ENCODE measurements at regions not wholly inside any gene's neighbourhood (a gene's known extent, or its start where the extent isn't known, plus 50 kb on each side); places are given as distances from the start of the nearest gene placed in this dataset.

DNA sequence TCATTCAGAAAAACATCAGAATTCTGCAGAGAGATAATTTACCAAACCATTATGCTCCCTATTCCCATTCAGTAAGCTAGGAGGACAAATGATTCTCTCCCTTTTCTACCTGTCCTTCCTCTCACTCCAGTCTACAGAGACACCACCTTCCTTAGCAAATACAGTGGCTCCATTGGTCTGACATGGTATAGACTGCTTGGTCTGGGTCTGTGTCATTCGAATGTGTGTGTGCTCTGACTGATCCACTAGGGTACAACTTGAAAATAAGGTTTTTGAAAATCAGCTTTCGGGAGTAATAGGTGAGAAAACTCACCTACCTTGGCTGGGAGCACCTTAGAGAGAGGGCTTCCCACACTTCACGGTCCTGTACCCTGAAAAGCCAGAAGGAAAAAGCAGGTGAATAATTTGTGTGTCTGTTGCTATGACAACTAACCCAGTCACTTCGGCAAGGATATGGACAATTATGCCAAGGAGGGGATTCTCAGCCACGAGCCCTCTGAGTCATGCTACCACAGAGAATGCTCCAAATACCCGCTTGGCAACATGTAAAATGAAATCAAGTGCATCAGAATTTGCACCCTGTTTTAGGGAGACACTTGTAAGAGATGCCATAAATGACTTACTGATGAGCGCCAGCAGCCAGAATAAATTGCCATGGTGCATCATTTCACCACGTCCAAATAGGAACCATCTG, 114.5 kb upstream of the PRKCQ start:
- no peak overlapping the region for H3K27ac ChIP-seq (ENCODE audit: extremely low read depth, low read depth, low read length)
- no peaks in the 10 kb centered on the region for H3K9me3 ChIP-seq (ENCODE audit: control insufficient read depth, insufficient read depth, low read depth, low read length)
- CTCF ChIA-PET: interaction anchor here (0.6 to 1.5 kb wide), 2 partner anchors 15 to 851 kb away, joined by 4 to 8 read pairs; no protein-coding TSS in a partner anchor
- TF ChIP-seq, protein P1, sequence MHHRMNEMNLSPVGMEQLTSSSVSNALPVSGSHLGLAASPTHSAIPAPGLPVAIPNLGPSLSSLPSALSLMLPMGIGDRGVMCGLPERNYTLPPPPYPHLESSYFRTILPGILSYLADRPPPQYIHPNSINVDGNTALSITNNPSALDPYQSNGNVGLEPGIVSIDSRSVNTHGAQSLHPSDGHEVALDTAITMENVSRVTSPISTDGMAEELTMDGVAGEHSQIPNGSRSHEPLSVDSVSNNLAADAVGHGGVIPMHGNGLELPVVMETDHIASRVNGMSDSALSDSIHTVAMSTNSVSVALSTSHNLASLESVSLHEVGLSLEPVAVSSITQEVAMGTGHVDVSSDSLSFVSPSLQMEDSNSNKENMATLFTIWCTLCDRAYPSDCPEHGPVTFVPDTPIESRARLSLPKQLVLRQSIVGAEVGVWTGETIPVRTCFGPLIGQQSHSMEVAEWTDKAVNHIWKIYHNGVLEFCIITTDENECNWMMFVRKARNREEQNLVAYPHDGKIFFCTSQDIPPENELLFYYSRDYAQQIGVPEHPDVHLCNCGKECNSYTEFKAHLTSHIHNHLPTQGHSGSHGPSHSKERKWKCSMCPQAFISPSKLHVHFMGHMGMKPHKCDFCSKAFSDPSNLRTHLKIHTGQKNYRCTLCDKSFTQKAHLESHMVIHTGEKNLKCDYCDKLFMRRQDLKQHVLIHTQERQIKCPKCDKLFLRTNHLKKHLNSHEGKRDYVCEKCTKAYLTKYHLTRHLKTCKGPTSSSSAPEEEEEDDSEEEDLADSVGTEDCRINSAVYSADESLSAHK (tag by site-specific recombination; IDR thresholded peaks at IDR 0.05): no peak
- no peak for TF ChIP-seq SALL2 (tag by site-specific recombination; IDR thresholded peaks at IDR 0.05; ENCODE audit: borderline replicate concordance)
- TF ChIP-seq KLF7 (tag by site-specific recombination; IDR thresholded peaks at IDR 0.05; ENCODE audit: borderline replicate concordance): no peak
- TF ChIP-seq, protein P2, sequence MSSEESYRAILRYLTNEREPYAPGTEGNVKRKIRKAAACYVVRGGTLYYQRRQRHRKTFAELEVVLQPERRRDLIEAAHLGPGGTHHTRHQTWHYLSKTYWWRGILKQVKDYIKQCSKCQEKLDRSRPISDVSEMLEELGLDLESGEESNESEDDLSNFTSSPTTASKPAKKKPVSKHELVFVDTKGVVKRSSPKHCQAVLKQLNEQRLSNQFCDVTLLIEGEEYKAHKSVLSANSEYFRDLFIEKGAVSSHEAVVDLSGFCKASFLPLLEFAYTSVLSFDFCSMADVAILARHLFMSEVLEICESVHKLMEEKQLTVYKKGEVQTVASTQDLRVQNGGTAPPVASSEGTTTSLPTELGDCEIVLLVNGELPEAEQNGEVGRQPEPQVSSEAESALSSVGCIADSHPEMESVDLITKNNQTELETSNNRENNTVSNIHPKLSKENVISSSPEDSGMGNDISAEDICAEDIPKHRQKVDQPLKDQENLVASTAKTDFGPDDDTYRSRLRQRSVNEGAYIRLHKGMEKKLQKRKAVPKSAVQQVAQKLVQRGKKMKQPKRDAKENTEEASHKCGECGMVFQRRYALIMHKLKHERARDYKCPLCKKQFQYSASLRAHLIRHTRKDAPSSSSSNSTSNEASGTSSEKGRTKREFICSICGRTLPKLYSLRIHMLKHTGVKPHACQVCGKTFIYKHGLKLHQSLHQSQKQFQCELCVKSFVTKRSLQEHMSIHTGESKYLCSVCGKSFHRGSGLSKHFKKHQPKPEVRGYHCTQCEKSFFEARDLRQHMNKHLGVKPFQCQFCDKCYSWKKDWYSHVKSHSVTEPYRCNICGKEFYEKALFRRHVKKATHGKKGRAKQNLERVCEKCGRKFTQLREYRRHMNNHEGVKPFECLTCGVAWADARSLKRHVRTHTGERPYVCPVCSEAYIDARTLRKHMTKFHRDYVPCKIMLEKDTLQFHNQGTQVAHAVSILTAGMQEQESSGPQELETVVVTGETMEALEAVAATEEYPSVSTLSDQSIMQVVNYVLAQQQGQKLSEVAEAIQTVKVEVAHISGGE (tag by site-specific recombination; conservative IDR thresholded peaks at IDR 0.05; ENCODE audit: low read depth): no peak
- no peak for TF ChIP-seq ZNF501 (tag by site-specific recombination; IDR thresholded peaks at IDR 0.05)
- no peak for TF ChIP-seq ZBTB17 (tag by site-specific recombination; IDR thresholded peaks at IDR 0.05)
- TF ChIP-seq, protein P3, sequence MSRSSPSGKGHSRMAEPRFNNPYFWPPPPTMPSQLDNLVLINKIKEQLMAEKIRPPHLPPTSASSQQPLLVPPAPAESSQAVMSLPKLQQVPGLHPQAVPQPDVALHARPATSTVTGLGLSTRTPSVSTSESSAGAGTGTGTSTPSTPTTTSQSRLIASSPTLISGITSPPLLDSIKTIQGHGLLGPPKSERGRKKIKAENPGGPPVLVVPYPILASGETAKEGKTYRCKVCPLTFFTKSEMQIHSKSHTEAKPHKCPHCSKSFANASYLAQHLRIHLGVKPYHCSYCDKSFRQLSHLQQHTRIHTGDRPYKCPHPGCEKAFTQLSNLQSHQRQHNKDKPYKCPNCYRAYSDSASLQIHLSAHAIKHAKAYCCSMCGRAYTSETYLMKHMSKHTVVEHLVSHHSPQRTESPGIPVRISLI (tag by site-specific recombination; IDR thresholded peaks at IDR 0.05): no peak
- TF ChIP-seq ZNF391 (tag by site-specific recombination; IDR thresholded peaks at IDR 0.05; ENCODE audit: borderline replicate concordance, low read depth): no peak
- TF ChIP-seq ZNF302 (tag by site-specific recombination; IDR thresholded peaks at IDR 0.05; ENCODE audit: low read depth): no peak
- no peak for TF ChIP-seq ZNF558 (tag by site-specific recombination; IDR thresholded peaks at IDR 0.05)
- no peak overlapping the region for H3K4me3 ChIP-seq (ENCODE audit: low read depth, low read length)
- POLR2A ChIA-PET: no interaction called here
- H3K4me1 ChIP-seq (ENCODE audit: control insufficient read depth, insufficient read depth, low read length): no peaks in the 10 kb centered on the region
- H3K36me3 ChIP-seq (ENCODE audit: control insufficient read depth in 2 of 2, insufficient read depth in 1 of 2, low read length in 2 of 2): no peaks in the 10 kb centered on the region

DNA sequence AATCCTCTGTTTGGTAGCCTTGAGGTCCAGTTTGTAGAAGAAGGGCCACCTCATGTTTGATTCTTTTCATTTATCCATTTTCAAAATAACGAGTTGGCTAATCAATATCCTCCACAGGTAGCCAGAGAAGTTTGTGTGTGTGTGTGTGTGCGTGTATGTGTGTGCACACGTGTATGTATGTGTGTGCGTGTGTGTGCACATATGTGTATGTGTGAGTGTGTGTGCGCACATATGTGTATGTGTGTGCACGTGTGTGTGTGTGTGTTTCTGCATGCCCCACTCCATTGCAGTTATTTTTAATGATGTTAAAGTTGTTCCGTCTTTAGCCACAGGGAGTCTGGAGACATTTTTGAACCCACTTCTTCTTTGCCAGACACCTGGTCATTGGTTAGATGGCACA, 112.8 kb upstream of the PRKCQ start:
- POLR2A ChIA-PET: no interaction called here
- TF ChIP-seq ZNF791 (tag by site-specific recombination; IDR thresholded peaks at IDR 0.05) (no peak), ZNF621 (tag by site-specific recombination; IDR thresholded peaks at IDR 0.05) (no peak)
- TF ChIP-seq, protein P4, sequence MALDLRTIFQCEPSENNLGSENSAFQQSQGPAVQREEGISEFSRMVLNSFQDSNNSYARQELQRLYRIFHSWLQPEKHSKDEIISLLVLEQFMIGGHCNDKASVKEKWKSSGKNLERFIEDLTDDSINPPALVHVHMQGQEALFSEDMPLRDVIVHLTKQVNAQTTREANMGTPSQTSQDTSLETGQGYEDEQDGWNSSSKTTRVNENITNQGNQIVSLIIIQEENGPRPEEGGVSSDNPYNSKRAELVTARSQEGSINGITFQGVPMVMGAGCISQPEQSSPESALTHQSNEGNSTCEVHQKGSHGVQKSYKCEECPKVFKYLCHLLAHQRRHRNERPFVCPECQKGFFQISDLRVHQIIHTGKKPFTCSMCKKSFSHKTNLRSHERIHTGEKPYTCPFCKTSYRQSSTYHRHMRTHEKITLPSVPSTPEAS (tag by site-specific recombination; IDR thresholded peaks at IDR 0.05): peak; percentile 94
- no peaks in the 10 kb centered on the region for H3K9me3 ChIP-seq (ENCODE audit: control insufficient read depth, insufficient read depth, low read depth, low read length)
- CTCF ChIA-PET: no interaction called here
- H3K27ac ChIP-seq (ENCODE audit: extremely low read depth, low read depth, low read length): no peak overlapping the region
- H3K4me1 ChIP-seq (ENCODE audit: control insufficient read depth, insufficient read depth, low read length): no peaks in the 10 kb centered on the region
- H3K36me3 ChIP-seq (ENCODE audit: control insufficient read depth in 2 of 2, insufficient read depth in 1 of 2, low read length in 2 of 2): no peaks in the 10 kb centered on the region
- no peak overlapping the region for H3K4me3 ChIP-seq (ENCODE audit: low read depth, low read length)

Data from HEK293 (cell line).